H7 (cell line): ENCODE measurements at regions not wholly inside any gene's neighbourhood (a gene's known extent, or its start where the extent isn't known, plus 50 kb on each side); places are given as distances from the start of the nearest gene placed in this dataset.

ENCODE experiments used
- DNase-seq: peaks from one replicate; pipeline ENCODE4 v3.0.0; 2012
- H3K27me3 ChIP-seq: 2 replicates; pipeline ENCODE4 v1.6.0; 2011; ENCODE audit warnings: mild to moderate bottlenecking, low read length; ENCODE audit not compliant: control insufficient read depth, insufficient read depth
- H3K36me3 ChIP-seq: replicated peaks from 2 replicates; pipeline ENCODE4 v1.5.1; 2011; ENCODE audit warnings: low read length; ENCODE audit not compliant: control insufficient read depth, insufficient read depth
- H3K4me3 ChIP-seq: 2 replicates; pipeline ENCODE4 v1.5.1; 2011; ENCODE audit warnings: low read depth, mild to moderate bottlenecking, control low read depth, low read length, moderate library complexity; ENCODE audit not compliant: insufficient read depth

- Histone ChIP-seq H3K36me3 (no peaks in the 10 kb centered on the region), H3K27me3 (no peaks in the 10 kb centered on the region), H3K4me3 (no peak overlapping the region)
- DNase-seq = no peak
These were observed 211.3 kb upstream of the FAT1 start for GRCh38 chr4:186934841-186935443.

GRCh38 chr4:186935901-186936300, 212.2 kb upstream of the FAT1 start:
- Histone ChIP-seq H3K27me3 (no peaks in the 10 kb centered on the region), H3K36me3 (no peaks in the 10 kb centered on the region), H3K4me3 (no peak overlapping the region)
- no peak for DNase-seq

GRCh38 chr4:186936496-186937375, 213.1 kb upstream of the FAT1 start:
- no peak overlapping the region for H3K4me3 ChIP-seq

GRCh38 chr4:186939226-186939625, 215.6 kb upstream of the FAT1 start:
- Histone ChIP-seq H3K27me3 (no peaks in the 10 kb centered on the region), H3K36me3 (no peaks in the 10 kb centered on the region), H3K4me3 (no peak overlapping the region)
- no peak for DNase-seq

More at GRCh38 chr4:186936496-186937375, 213.1 kb upstream of the FAT1 start:
- DNase-seq = no peak
- Histone ChIP-seq H3K36me3 (no peaks in the 10 kb centered on the region), H3K27me3 (no peaks in the 10 kb centered on the region)

DNA sequence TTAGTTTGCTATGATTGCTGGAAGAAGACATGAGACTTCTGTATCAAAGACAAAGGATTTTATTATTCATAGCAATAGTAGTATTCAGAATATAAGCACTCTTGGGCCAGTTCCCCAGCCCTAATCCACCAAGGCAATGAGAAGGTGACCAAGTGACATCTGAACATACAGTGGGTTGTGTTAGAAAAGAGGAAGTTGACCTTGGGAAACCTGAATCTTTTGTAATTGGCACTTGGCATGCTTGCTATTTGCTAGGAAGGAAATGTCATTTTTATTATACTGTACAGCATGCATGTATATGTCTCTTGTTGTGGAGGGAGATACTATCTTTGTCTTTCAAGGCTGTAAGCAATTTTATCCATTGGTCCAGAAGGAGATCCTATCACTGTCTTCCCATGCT, 216.1 kb upstream of the FAT1 start:
- no peak overlapping the region for H3K4me3 ChIP-seq
- no peaks in the 10 kb centered on the region for H3K27me3 ChIP-seq
- no peak for DNase-seq

GRCh38 chr4:186940476-186940875, 216.8 kb upstream of the FAT1 start:
- H3K36me3 ChIP-seq = no peaks in the 10 kb centered on the region
- DNase-seq = no peak
- H3K27me3 ChIP-seq = no peaks in the 10 kb centered on the region
- no peak overlapping the region for H3K4me3 ChIP-seq

More for the DNA sequence above, 216.1 kb upstream of the FAT1 start:
- no peaks in the 10 kb centered on the region for H3K36me3 ChIP-seq

DNA sequence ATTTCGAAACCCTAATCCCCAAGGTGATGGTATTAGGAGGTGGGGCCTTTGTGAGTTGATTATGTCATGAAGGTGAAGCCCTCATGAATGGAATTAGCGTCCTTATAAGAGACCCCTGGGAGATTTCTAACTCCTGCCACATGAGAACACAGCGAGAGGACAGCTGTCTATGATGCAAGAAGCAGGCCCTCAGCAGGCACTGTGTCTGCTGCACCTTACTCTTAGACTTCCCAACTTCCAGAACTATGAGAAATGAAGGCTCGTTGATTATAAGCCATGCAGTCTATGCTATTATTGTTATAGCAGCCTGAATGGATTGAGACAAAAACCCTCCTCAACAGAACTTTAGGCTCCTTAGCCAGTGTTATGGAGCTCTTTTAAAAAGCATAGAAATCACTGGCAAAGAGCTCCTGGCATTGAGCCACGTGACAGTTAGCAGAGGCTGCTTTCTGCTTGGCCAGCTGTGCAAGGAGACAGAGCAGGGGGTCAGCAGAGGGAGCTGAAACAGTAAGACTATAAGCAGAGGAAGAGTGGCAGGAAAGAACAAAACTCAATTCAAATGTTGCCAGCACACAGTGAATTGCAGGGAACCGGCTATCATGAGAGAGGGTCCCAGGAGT, 219.2 kb upstream of the FAT1 start:
- no peaks in the 10 kb centered on the region for H3K36me3 ChIP-seq
- no peaks in the 10 kb centered on the region for H3K27me3 ChIP-seq
- no peak overlapping the region for H3K4me3 ChIP-seq
- DNase-seq = no peak

DNA sequence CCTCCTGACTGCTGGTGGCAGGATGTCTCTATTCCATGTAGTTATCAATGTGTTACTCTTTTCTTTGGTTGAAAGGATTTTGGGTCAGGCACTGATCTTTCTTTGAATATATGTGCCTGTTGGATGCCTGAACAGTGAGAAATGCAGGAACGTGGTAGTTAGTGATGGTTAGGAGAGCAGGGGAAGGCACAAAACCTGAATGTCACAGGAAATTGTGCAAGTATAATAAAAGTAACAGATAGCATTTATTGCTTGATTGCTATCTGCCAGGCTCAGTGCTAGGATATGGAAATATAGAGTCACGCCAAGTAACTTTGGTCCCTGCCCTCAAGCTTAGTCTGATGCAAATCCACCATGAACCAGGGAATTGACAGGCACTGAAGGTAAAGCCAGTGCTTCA, 219.8 kb upstream of the FAT1 start:
- DNase-seq = no peak
- Histone ChIP-seq H3K27me3 (no peaks in the 10 kb centered on the region), H3K4me3 (no peak overlapping the region), H3K36me3 (no peaks in the 10 kb centered on the region)

DNA sequence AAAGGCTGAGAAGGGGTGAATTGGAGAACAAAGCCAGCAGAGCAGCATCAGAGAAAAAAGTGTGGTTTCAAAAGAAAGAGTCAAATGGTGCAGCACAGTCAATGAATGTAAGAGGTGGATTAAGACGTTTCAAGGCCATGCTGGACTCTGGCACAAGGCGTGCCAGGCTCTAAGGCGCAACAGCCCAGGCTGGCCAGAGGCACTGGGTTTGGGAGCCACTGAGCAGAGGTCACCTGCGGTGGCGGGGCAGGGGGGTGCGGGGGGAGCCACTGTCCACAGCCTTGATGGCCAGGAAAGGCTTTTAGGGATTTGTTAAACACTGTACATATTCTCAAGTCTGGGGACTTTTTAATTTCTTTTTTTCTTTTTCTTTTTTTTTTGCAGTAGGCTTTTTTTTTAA, 222.5 kb upstream of the FAT1 start:
- no peak overlapping the region for H3K4me3 ChIP-seq
- no peak for DNase-seq
- no peaks in the 10 kb centered on the region for H3K27me3 ChIP-seq
- H3K36me3 ChIP-seq = no peaks in the 10 kb centered on the region

DNA sequence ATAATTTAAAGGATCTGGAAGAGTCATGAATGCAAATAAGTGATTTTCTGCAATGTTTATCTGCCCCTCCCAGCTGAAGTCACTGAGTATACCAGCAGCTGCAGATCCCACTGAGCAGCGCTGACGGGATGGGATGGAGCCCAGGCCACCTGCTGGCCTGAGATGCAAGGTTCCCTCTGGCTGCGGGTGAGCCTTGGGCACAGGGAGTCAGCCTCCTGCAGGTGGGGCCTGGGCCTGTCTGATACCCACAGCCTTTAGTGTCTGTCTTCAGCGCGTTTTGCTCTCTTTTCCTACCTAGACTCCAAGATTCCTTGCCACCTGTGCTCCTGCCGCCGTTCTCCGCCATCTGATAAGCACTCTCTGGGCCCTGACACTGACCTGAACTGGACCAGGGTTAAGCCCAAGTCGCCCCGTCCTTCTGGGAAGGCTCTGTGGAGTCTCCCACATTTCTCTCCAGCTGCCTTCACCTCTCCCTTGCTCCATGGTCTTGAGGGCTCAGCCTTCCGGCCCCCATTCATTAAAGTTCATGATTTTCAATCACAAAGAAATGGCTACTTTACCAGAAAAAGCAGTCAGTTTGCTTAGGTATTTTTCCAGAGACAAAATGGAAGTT, 223.1 kb upstream of the FAT1 start:
- H3K4me3 ChIP-seq = no peak overlapping the region
- peak; percentile 71 for DNase-seq
- H3K27me3 ChIP-seq = no peaks in the 10 kb centered on the region
- no peaks in the 10 kb centered on the region for H3K36me3 ChIP-seq

GRCh38 chr4:186948361-186949242, 224.9 kb upstream of the FAT1 start:
- no peaks in the 10 kb centered on the region for H3K36me3 ChIP-seq
- DNase-seq = peak; percentile 64
- no peak overlapping the region for H3K4me3 ChIP-seq
- no peaks in the 10 kb centered on the region for H3K27me3 ChIP-seq

DNA sequence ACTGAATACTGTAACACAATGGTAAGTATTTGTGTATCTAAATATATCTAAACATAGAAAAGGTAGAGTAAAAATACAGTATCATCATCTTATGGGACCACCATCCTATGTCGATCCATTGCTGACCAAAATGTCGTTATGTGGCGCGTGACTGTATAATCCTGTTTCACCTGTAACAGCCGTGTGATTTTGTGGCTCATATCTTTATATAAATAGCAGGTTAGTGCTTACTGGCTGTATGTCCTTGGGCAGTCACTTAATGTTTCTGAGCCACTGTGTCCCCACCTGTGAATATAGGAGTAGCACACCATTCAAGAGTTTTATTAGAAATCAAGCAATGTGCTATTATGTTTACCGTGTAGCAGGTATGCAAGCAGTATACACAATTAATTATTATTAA, 226.2 kb upstream of the FAT1 start:
- no peak for DNase-seq
- Histone ChIP-seq H3K27me3 (no peaks in the 10 kb centered on the region), H3K4me3 (no peak overlapping the region), H3K36me3 (no peaks in the 10 kb centered on the region)

GRCh38 chr4:186952709-186953108, 229.1 kb upstream of the FAT1 start:
- Histone ChIP-seq H3K27me3 (no peaks in the 10 kb centered on the region), H3K4me3 (no peak overlapping the region), H3K36me3 (no peaks in the 10 kb centered on the region)
- DNase-seq = no peak
